ENCODE measurements at regions not wholly inside any gene's neighbourhood (a gene's known extent, or its start where the extent isn't known, plus 50 kb on each side); places are given as distances from the start of the nearest gene placed in this dataset.

DNA sequence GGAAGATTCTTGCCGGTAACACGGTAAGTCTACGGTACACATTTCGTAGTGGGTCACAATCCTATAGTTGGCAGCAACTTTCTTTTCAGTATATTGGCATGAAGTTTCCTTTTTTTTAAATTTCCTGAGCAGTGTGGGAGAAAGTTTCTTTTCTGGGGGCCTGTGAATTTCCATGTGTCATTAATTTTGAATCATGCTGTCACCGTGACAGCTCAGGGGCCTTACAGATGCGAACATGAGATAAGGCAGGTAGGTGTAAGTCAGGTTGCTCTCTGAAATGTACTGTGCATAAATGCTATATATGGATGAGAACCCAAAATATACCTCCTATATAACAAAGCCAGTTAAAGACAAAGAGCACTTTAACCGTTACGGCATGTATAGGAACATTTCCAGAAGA lies 65.4 kb upstream of the SEM1 start:
- TF ChIP-seq, protein P1, sequence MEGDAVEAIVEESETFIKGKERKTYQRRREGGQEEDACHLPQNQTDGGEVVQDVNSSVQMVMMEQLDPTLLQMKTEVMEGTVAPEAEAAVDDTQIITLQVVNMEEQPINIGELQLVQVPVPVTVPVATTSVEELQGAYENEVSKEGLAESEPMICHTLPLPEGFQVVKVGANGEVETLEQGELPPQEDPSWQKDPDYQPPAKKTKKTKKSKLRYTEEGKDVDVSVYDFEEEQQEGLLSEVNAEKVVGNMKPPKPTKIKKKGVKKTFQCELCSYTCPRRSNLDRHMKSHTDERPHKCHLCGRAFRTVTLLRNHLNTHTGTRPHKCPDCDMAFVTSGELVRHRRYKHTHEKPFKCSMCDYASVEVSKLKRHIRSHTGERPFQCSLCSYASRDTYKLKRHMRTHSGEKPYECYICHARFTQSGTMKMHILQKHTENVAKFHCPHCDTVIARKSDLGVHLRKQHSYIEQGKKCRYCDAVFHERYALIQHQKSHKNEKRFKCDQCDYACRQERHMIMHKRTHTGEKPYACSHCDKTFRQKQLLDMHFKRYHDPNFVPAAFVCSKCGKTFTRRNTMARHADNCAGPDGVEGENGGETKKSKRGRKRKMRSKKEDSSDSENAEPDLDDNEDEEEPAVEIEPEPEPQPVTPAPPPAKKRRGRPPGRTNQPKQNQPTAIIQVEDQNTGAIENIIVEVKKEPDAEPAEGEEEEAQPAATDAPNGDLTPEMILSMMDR (IDR thresholded peaks at IDR 0.05) = no peak
- TF ChIP-seq EP300 (IDR thresholded peaks at IDR 0.05) (no peak), POLR2AphosphoS5 (IDR thresholded peaks at IDR 0.05) (no peak)

Data from stomach (tissue), 4 donors.